ENCODE measurements at regions not wholly inside any gene's neighbourhood (a gene's known extent, or its start where the extent isn't known, plus 50 kb on each side); places are given as distances from the start of the nearest gene placed in this dataset.

GRCh38 chr20:7240490-7240889 is 473.0 kb downstream of the BMP2 start:
- no peaks in the 10 kb centered on the region for H3K4me1 ChIP-seq

GRCh38 chr20:7248281-7249201 is 481.1 kb downstream of the BMP2 start:
- Histone ChIP-seq H3K4me3 (no peak overlapping the region), H3K4me1 (no peaks in the 10 kb centered on the region), H3K9me3 (no peaks in the 10 kb centered on the region), H3K36me3 (ENCODE audit: low read depth, missing control alignments) (no peaks in the 10 kb centered on the region), H3K27ac (no peak overlapping the region), H3K27me3 (no peaks in the 10 kb centered on the region)
- intact Hi-C loops (cut with DNase I; ENCODE audit: low total_unique reads), result no loop called here
- TF ChIP-seq POLR2A (IDR thresholded peaks at IDR 0.05) (no peak), CTCF (IDR thresholded peaks at IDR 0.05) (no peak)
- WGBS, 2 donors, result 58 to 65% methylated on average over 7 of the region's 7 CpGs
- no peak for DNase-seq

More at GRCh38 chr20:7240490-7240889, 473.0 kb downstream of the BMP2 start:
- Histone ChIP-seq H3K36me3 (ENCODE audit: low read depth, missing control alignments) (no peaks in the 10 kb centered on the region), H3K27ac (no peak overlapping the region), H3K9me3 (no peaks in the 10 kb centered on the region), H3K4me3 (no peak overlapping the region), H3K27me3 (no peaks in the 10 kb centered on the region)
- WGBS, 2 donors, result 98% methylated on average over 3 of the region's 3 CpGs
- DNase-seq, result no peak
- TF ChIP-seq POLR2A (IDR thresholded peaks at IDR 0.05) (no peak), CTCF (IDR thresholded peaks at IDR 0.05) (no peak)
- intact Hi-C loops (cut with DNase I; ENCODE audit: low total_unique reads), result no loop called here

GRCh38 chr20:7250337-7250736 is 482.9 kb downstream of the BMP2 start:
- Histone ChIP-seq H3K9me3 (no peaks in the 10 kb centered on the region), H3K36me3 (ENCODE audit: low read depth, missing control alignments) (no peaks in the 10 kb centered on the region), H3K27me3 (no peaks in the 10 kb centered on the region), H3K27ac (no peak overlapping the region), H3K4me3 (no peak overlapping the region), H3K4me1 (no peaks in the 10 kb centered on the region)
- no peak for DNase-seq
- WGBS, 2 donors, result 91 to 97% methylated on average over 2 of the region's 2 CpGs
- intact Hi-C loops (cut with DNase I; ENCODE audit: low total_unique reads), result no loop called here
- TF ChIP-seq CTCF (IDR thresholded peaks at IDR 0.05) (no peak), POLR2A (IDR thresholded peaks at IDR 0.05) (no peak)

- no peaks in the 10 kb centered on the region for H3K9me3 ChIP-seq
- H3K4me1 ChIP-seq, result no peaks in the 10 kb centered on the region
- 68 to 81% methylated on average over 2 of the region's 2 CpGs for WGBS, 2 donors
- H3K36me3 ChIP-seq (ENCODE audit: low read depth, missing control alignments), result no peaks in the 10 kb centered on the region
- TF ChIP-seq CTCF (IDR thresholded peaks at IDR 0.05), result no peak
- TF ChIP-seq POLR2A (IDR thresholded peaks at IDR 0.05), result no peak
- H3K27ac ChIP-seq, result no peak overlapping the region
- no peak overlapping the region for H3K4me3 ChIP-seq
- intact Hi-C loops (cut with DNase I; ENCODE audit: low total_unique reads), result no loop called here
- DNase-seq, result no peak
- no peaks in the 10 kb centered on the region for H3K27me3 ChIP-seq
These were observed 489.6 kb downstream of the BMP2 start for GRCh38 chr20:7257099-7257498.
